Loucy (cell line): ENCODE measurements at regions not wholly inside any gene's neighbourhood (a gene's known extent, or its start where the extent isn't known, plus 50 kb on each side); places are given as distances from the start of the nearest gene placed in this dataset.

Experiments used
- H2AFZ ChIP-seq: fragments of 200-600 bp; sonication (generic); 2 replicates; pipeline ENCODE4 v1.6.0; 2016; ENCODE audit warnings: antibody characterized with exemption, mild to moderate bottlenecking, low read length, moderate library complexity
- H3F3A ChIP-seq: fragments of 200-600 bp; 2 replicates; pipeline ENCODE4 v1.6.0; 2016; ENCODE audit warnings: antibody characterized with exemption, low read depth, mild to moderate bottlenecking
- H3K27me3 ChIP-seq: fragments of 200-600 bp; sonication (generic); 2 replicates; pipeline ENCODE4 v1.6.1; 2014; ENCODE audit warnings: low read length, mild to moderate bottlenecking; ENCODE audit not compliant: insufficient read depth, poor library complexity, severe bottlenecking
- H3K36me3 ChIP-seq: fragments of 200-600 bp; sonication (generic); 2 replicates; pipeline ENCODE4 v1.6.1; 2016; ENCODE audit warnings: low read length; ENCODE audit not compliant: insufficient read depth
- H3K4me1 ChIP-seq: fragments of 200-600 bp; sonication (generic); 2 replicates; pipeline ENCODE4 v1.5.1; 2014; ENCODE audit warnings: low read length, mild to moderate bottlenecking; ENCODE audit not compliant: insufficient read depth, poor library complexity, severe bottlenecking
- H3K4me2 ChIP-seq: fragments of 200-600 bp; sonication (generic); 2 replicates; pipeline ENCODE4 v1.6.0; 2014; ENCODE audit warnings: antibody characterized with exemption, low read length, low read depth, mild to moderate bottlenecking; ENCODE audit not compliant: poor library complexity, severe bottlenecking
- H3K4me3 ChIP-seq: fragments of 200-600 bp; sonication (generic); 2 replicates; pipeline ENCODE4 v1.5.1; 2014; ENCODE audit warnings: low read length, mild to moderate bottlenecking, mixed read lengths; ENCODE audit not compliant: poor library complexity, severe bottlenecking
- H3K79me2 ChIP-seq: fragments of 200-600 bp; sonication (generic); 2 replicates; pipeline ENCODE4 v1.6.1; 2014; ENCODE audit warnings: low read length; ENCODE audit not compliant: insufficient read depth
- H3K9ac ChIP-seq: fragments of 200-600 bp; sonication (generic); 2 replicates; pipeline ENCODE4 v1.6.0; 2014; ENCODE audit warnings: mild to moderate bottlenecking, low read depth, low read length, moderate library complexity; ENCODE audit not compliant: poor library complexity, severe bottlenecking
- H3K9me2 ChIP-seq: fragments of 200-600 bp; sonication (generic); replicated peaks from 2 replicates; pipeline ENCODE4 v1.6.1; 2016; ENCODE audit warnings: low read depth, low read length, mixed read lengths
- H3K9me3 ChIP-seq: fragments of 200-600 bp; sonication (generic); 2 replicates; pipeline ENCODE4 v1.6.1; 2014; ENCODE audit warnings: mild to moderate bottlenecking, antibody characterized with exemption, low read length, low read depth; ENCODE audit not compliant: insufficient read depth
- H4K20me1 ChIP-seq: fragments of 200-600 bp; sonication (generic); 2 replicates; pipeline ENCODE4 v1.6.0; 2014; ENCODE audit warnings: antibody characterized with exemption, low read length, mild to moderate bottlenecking; ENCODE audit not compliant: insufficient read depth, poor library complexity, severe bottlenecking
- CTCF ChIP-seq: fragments of 200-600 bp; sonication (generic); conservative IDR thresholded peaks from 2 replicates; pipeline ENCODE4 v1.5.1; 2014; ENCODE audit warnings: mild to moderate bottlenecking, antibody characterized with exemption, low read length
- EZH2phosphoT487 ChIP-seq: fragments of 200-600 bp; IDR thresholded peaks from 2 replicates; pipeline ENCODE4 v1.6.1; 2018; ENCODE audit warnings: antibody characterized with exemption, mild to moderate bottlenecking, moderate library complexity, borderline replicate concordance

GRCh38 chr7:356691-357462 lies 66.9 kb downstream of the FOXL3 start:
- no peak for TF ChIP-seq CTCF
- Histone ChIP-seq H3K4me2 (no peak overlapping the region), H3K27me3 (no peaks in the 10 kb centered on the region), H2AFZ (no peak overlapping the region), H3K9ac (no peak overlapping the region), H3K36me3 (no peaks in the 10 kb centered on the region), H3F3A (peaks cover under 1% of the 10 kb centered on the region; the same call in 1 of the 2 replicates), H3K79me2 (no peaks in the 10 kb centered on the region), H3K4me1 (peaks cover 6% of the 10 kb centered on the region), H3K9me2 (no peaks in the 10 kb centered on the region), H3K4me3 (no peak overlapping the region), H4K20me1 (no peaks in the 10 kb centered on the region), H3K9me3 (no peaks in the 10 kb centered on the region; the same call in 1 of the 2 replicates)

- no peaks in the 10 kb centered on the region; the same call in 1 of the 2 replicates for H3K9me3 ChIP-seq
Observed at GRCh38 chr7:357531-358209, 67.7 kb downstream of the FOXL3 start.

GRCh38 chr7:358352-358751 lies 68.4 kb downstream of the FOXL3 start:
- Histone ChIP-seq H3K4me2 (no peak overlapping the region), H3K9me2 (no peaks in the 10 kb centered on the region), H3K4me3 (no peak overlapping the region), H4K20me1 (no peaks in the 10 kb centered on the region), H3K36me3 (no peaks in the 10 kb centered on the region), H3K79me2 (no peaks in the 10 kb centered on the region), H2AFZ (no peak overlapping the region), H3K4me1 (peaks cover 19% of the 10 kb centered on the region), H3K9me3 (no peaks in the 10 kb centered on the region; the same call in 1 of the 2 replicates), H3F3A (peaks cover 4% of the 10 kb centered on the region; the same call in 1 of the 2 replicates), H3K27me3 (no peaks in the 10 kb centered on the region), H3K9ac (no peak overlapping the region)
- TF ChIP-seq CTCF, result no peak
- no peak for TF ChIP-seq EZH2phosphoT487

More at GRCh38 chr7:357531-358209, 67.7 kb downstream of the FOXL3 start:
- Histone ChIP-seq H3K79me2 (no peaks in the 10 kb centered on the region), H3K36me3 (no peaks in the 10 kb centered on the region), H2AFZ (no peak overlapping the region), H3K9me2 (no peaks in the 10 kb centered on the region), H3K4me3 (no peak overlapping the region), H3K4me2 (no peak overlapping the region), H3K4me1 (peaks cover 12% of the 10 kb centered on the region), H3K27me3 (no peaks in the 10 kb centered on the region), H4K20me1 (no peaks in the 10 kb centered on the region), H3F3A (peaks cover 4% of the 10 kb centered on the region; the same call in 1 of the 2 replicates), H3K9ac (no peak overlapping the region)
- no peak for TF ChIP-seq EZH2phosphoT487
- TF ChIP-seq CTCF, result no peak
